ENCODE measurements at regions not wholly inside any gene's neighbourhood (a gene's known extent, or its start where the extent isn't known, plus 50 kb on each side); places are given as distances from the start of the nearest gene placed in this dataset.

- no peak overlapping the region for H3K4me3 ChIP-seq (ENCODE audit: low read depth, low read length)
- TF ChIP-seq, protein P1, sequence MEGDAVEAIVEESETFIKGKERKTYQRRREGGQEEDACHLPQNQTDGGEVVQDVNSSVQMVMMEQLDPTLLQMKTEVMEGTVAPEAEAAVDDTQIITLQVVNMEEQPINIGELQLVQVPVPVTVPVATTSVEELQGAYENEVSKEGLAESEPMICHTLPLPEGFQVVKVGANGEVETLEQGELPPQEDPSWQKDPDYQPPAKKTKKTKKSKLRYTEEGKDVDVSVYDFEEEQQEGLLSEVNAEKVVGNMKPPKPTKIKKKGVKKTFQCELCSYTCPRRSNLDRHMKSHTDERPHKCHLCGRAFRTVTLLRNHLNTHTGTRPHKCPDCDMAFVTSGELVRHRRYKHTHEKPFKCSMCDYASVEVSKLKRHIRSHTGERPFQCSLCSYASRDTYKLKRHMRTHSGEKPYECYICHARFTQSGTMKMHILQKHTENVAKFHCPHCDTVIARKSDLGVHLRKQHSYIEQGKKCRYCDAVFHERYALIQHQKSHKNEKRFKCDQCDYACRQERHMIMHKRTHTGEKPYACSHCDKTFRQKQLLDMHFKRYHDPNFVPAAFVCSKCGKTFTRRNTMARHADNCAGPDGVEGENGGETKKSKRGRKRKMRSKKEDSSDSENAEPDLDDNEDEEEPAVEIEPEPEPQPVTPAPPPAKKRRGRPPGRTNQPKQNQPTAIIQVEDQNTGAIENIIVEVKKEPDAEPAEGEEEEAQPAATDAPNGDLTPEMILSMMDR (conservative IDR thresholded peaks at IDR 0.05; ENCODE audit: low read depth, low read length): no peak
- DNase-seq (ENCODE audit: low read depth): no peak
Measured at GRCh38 chr6:169955731-169956437, 204.5 kb downstream of the ERMARD start.

- H3K4me3 ChIP-seq (ENCODE audit: low read depth, low read length): no peak overlapping the region
- DNase-seq (ENCODE audit: low read depth): no peak
Measured at GRCh38 chr6:169954977-169955376, 203.6 kb downstream of the ERMARD start.

DNA sequence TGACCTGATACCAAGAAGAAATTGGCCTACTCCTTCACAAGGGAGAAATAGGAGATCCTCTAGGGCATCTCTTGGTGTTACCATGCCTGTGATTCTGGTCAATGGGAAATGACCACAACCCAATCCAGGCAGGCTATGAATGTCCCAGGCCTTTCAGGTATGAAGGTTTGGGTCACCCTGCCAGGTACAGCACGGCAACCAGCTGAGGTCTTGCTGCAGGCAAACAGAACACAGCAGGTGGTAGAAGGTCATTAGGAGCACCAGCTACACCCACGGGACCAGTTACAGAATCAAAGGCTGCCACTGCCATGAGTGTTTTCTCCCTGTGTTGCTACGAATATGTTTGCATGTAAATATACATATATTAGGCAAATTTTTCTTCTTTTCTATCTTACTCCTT is 202.3 kb downstream of the ERMARD start:
- DNase-seq (ENCODE audit: low read depth): no peak
- TF ChIP-seq, protein P1 (conservative IDR thresholded peaks at IDR 0.05; ENCODE audit: low read depth, low read length): no peak

More at GRCh38 chr6:169954977-169955376, 203.6 kb downstream of the ERMARD start:
- TF ChIP-seq, protein P1 (conservative IDR thresholded peaks at IDR 0.05; ENCODE audit: low read depth, low read length): no peak

GRCh38 chr6:169950558-169950957 is 199.1 kb downstream of the ERMARD start:
- H3K4me3 ChIP-seq (ENCODE audit: low read depth, low read length): no peak overlapping the region
- DNase-seq (ENCODE audit: low read depth): peak; percentile 10
- TF ChIP-seq, protein P1 (conservative IDR thresholded peaks at IDR 0.05; ENCODE audit: low read depth, low read length): peak; percentile 27

More for the DNA sequence above, 202.3 kb downstream of the ERMARD start:
- H3K4me3 ChIP-seq (ENCODE audit: low read depth, low read length): no peak overlapping the region

DNA sequence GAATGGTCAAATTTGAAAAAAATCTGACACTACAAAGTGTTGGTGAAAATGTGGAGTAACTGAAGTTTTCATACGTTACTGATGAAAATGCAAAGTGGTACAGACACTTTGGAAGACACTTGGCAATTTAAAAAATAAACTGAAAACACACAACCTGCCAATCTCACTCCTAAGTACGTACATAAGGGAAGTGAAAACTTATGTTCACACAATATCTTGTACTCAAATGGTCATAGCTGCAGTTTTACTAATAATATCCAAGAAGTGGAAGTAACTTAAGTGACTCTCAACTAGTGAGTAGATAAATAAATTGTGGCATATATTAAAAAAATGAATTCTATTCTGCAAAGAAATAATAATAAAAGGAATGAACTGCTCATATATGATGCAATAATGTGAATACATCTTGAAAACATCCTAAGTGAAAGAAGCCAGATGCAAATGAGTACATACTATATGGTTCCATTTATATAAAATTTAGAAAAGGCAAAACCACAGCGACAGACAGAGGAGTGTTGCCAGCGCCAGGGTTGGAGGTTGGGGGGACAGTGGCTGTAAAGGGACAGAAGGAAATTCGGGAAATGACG is 198.2 kb downstream of the ERMARD start:
- DNase-seq (ENCODE audit: low read depth): no peak
- TF ChIP-seq, protein P1 (conservative IDR thresholded peaks at IDR 0.05; ENCODE audit: low read depth, low read length): no peak
- no peak overlapping the region for H3K4me3 ChIP-seq (ENCODE audit: low read depth, low read length)

DNA sequence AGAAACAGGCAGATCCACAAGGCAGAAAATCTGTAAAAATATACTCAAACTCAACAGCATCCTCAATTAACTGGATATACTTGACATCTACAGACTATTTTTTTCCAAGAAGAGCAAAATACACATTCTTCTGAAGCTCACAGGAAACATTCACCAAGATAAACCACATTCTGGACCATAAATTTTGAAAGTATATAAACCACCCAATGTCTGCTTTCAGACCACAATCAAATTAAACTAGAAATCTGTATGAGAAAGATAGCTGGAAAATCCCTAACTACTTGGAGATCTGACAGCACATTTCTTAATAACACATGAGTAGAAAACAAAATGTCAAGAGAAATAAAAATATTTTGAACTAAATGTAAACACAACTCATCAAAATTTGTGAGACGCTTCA is 195.5 kb downstream of the ERMARD start:
- no peak for DNase-seq (ENCODE audit: low read depth)
- TF ChIP-seq, protein P1 (conservative IDR thresholded peaks at IDR 0.05; ENCODE audit: low read depth, low read length): no peak
- H3K4me3 ChIP-seq (ENCODE audit: low read depth, low read length): no peak overlapping the region

DNA sequence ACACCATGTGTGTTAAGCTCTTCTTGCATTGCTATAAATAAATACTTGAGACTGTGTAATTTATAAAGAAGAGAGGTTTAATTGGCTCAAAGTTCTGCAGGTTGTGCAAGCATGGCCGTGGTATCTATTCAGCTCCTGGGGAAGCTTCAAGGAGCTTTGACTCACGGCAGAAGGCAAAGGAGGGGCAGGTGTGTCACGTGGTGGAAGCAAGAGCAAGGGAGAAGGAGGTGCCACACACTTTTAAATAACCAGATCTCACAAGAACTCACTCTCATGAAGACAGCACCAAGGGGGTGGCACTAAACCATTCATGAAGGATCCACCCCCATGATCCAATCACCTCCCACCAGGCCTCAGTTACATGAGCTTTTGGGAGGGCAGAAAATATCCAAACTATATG is 193.7 kb downstream of the ERMARD start:
- H3K4me3 ChIP-seq (ENCODE audit: low read depth, low read length): no peak overlapping the region
- TF ChIP-seq, protein P1 (conservative IDR thresholded peaks at IDR 0.05; ENCODE audit: low read depth, low read length): no peak
- DNase-seq (ENCODE audit: low read depth): no peak
